ENCODE measurements at regions not wholly inside any gene's neighbourhood (a gene's known extent, or its start where the extent isn't known, plus 50 kb on each side); places are given as distances from the start of the nearest gene placed in this dataset.

- no peak for TF ChIP-seq POLR2A (IDR thresholded peaks at IDR 0.05)
- TF ChIP-seq CTCF (IDR thresholded peaks at IDR 0.05), result no peak
- no peak for TF ChIP-seq EP300 (IDR thresholded peaks at IDR 0.05)
Observed at GRCh38 chr2:164389411-164389810, 231.9 kb downstream of the GRB14 start.

Measured in suprapubic skin (tissue), 3 donors.